KMS-11 (cell line): ENCODE measurements at regions not wholly inside any gene's neighbourhood (a gene's known extent, or its start where the extent isn't known, plus 50 kb on each side); places are given as distances from the start of the nearest gene placed in this dataset.
"Not testable (repeated sequence)": the region's sequence is repeated elsewhere in the genome, so short reads cannot be mapped to it uniquely, and the experiment has no call there.

ENCODE experiments used
- H2AFZ ChIP-seq: fragments of 200-600 bp; sonication (generic); 2 replicates; pipeline ENCODE4 v1.6.1; 2016; ENCODE audit warnings: antibody characterized with exemption, mixed run types, low read depth
- H3K27ac ChIP-seq: fragments of 200-600 bp; sonication (generic); 2 replicates; pipeline ENCODE4 v1.6.1; 2016; ENCODE audit warnings: mild to moderate bottlenecking, mixed run types
- H3K27me3 ChIP-seq: fragments of 200-600 bp; sonication (generic); 2 replicates; pipeline ENCODE4 v1.6.1; 2017; ENCODE audit warnings: mild to moderate bottlenecking, low read depth, mixed run types, moderate library complexity; ENCODE audit not compliant: insufficient read depth
- H3K36me3 ChIP-seq: fragments of 200-600 bp; sonication (generic); 2 replicates; pipeline ENCODE4 v1.6.1; 2017; ENCODE audit warnings: mild to moderate bottlenecking, mixed run types; ENCODE audit not compliant: insufficient read depth
- H3K4me1 ChIP-seq: fragments of 200-600 bp; sonication (generic); 2 replicates; pipeline ENCODE4 v1.6.1; 2016; ENCODE audit warnings: mild to moderate bottlenecking, low read depth, mixed run types; ENCODE audit not compliant: poor library complexity, severe bottlenecking
- H3K4me2 ChIP-seq: fragments of 200-600 bp; sonication (generic); 2 replicates; pipeline ENCODE4 v1.7.0; 2016; ENCODE audit warnings: mild to moderate bottlenecking, mixed run types
- H3K4me3 ChIP-seq: fragments of 200-600 bp; sonication (generic); IDR thresholded peaks from 2 replicates; pipeline ENCODE4 v1.6.1; 2017; ENCODE audit warnings: low read depth, low read length, mixed read lengths; ENCODE audit not compliant: insufficient read depth
- H3K79me2 ChIP-seq: fragments of 200-600 bp; sonication (generic); 2 replicates; pipeline ENCODE4 v1.6.1; 2016; ENCODE audit warnings: low read depth, mixed run types; ENCODE audit not compliant: insufficient read depth
- H3K9ac ChIP-seq: fragments of 200-600 bp; sonication (generic); 2 replicates; pipeline ENCODE4 v1.6.1; 2016; ENCODE audit warnings: mild to moderate bottlenecking, mixed run types
- H4K20me1 ChIP-seq: fragments of 200-600 bp; sonication (generic); 2 replicates; pipeline ENCODE4 v1.6.1; 2016; ENCODE audit warnings: mild to moderate bottlenecking, mixed run types; ENCODE audit not compliant: insufficient read depth
- TF ChIP-seq, protein P1 (sequence below): fragments of 200-600 bp; sonication (generic); conservative IDR thresholded peaks from 2 replicates; pipeline ENCODE4 v1.6.1; 2017; ENCODE audit warnings: low read depth, mild to moderate bottlenecking, antibody characterized with exemption, low read length, moderate library complexity, mixed read lengths

- Histone ChIP-seq H3K4me2 (no peak overlapping the region), H3K79me2 (no peaks in the 10 kb centered on the region), H3K36me3 (no peaks in the 10 kb centered on the region), H4K20me1 (no peaks in the 10 kb centered on the region), H3K9ac (no peak overlapping the region), H3K27me3 (no peaks in the 10 kb centered on the region), H3K4me3 (no peak overlapping the region), H3K27ac (no peak overlapping the region), H3K4me1 (no peaks in the 10 kb centered on the region), H2AFZ (no peak overlapping the region)
- TF ChIP-seq, protein P1, sequence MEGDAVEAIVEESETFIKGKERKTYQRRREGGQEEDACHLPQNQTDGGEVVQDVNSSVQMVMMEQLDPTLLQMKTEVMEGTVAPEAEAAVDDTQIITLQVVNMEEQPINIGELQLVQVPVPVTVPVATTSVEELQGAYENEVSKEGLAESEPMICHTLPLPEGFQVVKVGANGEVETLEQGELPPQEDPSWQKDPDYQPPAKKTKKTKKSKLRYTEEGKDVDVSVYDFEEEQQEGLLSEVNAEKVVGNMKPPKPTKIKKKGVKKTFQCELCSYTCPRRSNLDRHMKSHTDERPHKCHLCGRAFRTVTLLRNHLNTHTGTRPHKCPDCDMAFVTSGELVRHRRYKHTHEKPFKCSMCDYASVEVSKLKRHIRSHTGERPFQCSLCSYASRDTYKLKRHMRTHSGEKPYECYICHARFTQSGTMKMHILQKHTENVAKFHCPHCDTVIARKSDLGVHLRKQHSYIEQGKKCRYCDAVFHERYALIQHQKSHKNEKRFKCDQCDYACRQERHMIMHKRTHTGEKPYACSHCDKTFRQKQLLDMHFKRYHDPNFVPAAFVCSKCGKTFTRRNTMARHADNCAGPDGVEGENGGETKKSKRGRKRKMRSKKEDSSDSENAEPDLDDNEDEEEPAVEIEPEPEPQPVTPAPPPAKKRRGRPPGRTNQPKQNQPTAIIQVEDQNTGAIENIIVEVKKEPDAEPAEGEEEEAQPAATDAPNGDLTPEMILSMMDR: no peak
Observed at GRCh38 chr13:89458456-89458855, 1787.3 kb downstream of the SLITRK5 start.

DNA sequence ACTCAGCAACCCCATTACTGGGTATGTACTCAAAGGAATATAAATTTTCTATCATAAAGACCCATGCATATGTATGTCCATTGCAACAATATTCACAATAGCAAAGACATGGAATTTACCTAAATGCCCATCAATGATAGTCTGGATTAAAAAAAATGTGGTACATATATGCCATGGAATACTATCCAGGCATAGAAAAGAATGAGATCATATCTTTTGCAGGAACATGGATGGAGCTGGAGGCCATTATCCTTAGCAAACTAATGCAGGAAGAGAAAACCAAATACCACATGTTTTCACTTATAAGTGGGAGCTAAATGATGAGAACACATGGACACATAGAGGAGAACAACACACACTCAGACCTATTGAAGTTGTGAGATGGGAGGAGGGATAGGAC lies 1789.7 kb downstream of the SLITRK5 start:
- H3K4me3 ChIP-seq, H2AFZ ChIP-seq: not testable (repeated sequence)

DNA sequence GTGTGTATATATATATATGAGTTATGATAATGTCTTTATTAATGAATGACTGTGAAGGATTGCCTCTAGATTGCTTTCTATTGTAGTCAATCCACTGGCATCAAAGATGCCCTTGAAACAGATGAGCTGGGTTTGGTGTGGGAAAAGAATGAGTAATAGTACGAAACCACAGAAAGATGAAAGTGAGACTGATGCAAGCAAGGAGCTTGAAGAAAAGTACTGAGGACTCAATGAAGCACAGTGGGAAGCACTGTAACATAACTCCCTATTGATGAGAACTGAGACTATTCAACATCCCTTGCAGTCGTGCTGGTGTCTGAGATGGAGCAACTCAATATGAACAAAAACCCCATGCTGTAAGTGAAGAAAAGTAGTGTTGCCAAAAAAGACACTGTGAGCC lies 1794.2 kb downstream of the SLITRK5 start:
- Histone ChIP-seq H3K4me3 (no peak overlapping the region), H3K4me2 (no peak overlapping the region)

More for the DNA sequence above, 1789.7 kb downstream of the SLITRK5 start:
- not testable (repeated sequence) for H3K79me2 ChIP-seq, H3K27ac ChIP-seq, H3K36me3 ChIP-seq, H3K4me2 ChIP-seq, H3K9ac ChIP-seq, H4K20me1 ChIP-seq, H3K27me3 ChIP-seq, H3K4me1 ChIP-seq

DNA sequence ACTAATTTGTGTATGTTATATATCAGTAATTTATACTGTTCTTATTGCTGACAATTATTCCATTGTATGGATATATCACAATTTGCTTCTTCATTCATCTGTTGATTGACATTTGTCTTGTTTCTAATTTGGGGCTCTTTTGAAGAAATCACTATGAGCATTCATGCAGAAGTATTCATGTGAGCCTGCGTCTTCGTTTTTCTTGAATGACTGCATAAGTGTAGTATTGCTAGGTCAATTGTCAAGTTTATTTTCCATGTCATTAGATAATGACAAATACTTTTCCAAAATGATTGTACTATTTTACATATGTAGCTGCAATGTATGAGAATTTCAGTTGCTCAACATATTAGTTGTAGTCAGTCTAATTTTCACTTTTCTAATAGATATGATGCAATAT lies 1796.9 kb downstream of the SLITRK5 start:
- TF ChIP-seq, protein P1: no peak
- H4K20me1 ChIP-seq: no peaks in the 10 kb centered on the region
- H3K36me3 ChIP-seq: no peaks in the 10 kb centered on the region
- no peak overlapping the region for H3K4me3 ChIP-seq
- no peaks in the 10 kb centered on the region for H3K79me2 ChIP-seq
- no peak overlapping the region for H3K27ac ChIP-seq
- no peak overlapping the region for H3K9ac ChIP-seq
- H3K27me3 ChIP-seq: no peaks in the 10 kb centered on the region
- H3K4me2 ChIP-seq: no peak overlapping the region
- no peaks in the 10 kb centered on the region for H3K4me1 ChIP-seq
- H2AFZ ChIP-seq: no peak overlapping the region

More for the DNA sequence above, 1794.2 kb downstream of the SLITRK5 start:
- Histone ChIP-seq H4K20me1 (no peaks in the 10 kb centered on the region), H3K9ac (no peak overlapping the region), H2AFZ (no peak overlapping the region), H3K4me1 (no peaks in the 10 kb centered on the region), H3K36me3 (no peaks in the 10 kb centered on the region), H3K27me3 (no peaks in the 10 kb centered on the region), H3K27ac (no peak overlapping the region), H3K79me2 (no peaks in the 10 kb centered on the region)
- TF ChIP-seq, protein P1: no peak

GRCh38 chr13:89470901-89471300 lies 1799.7 kb downstream of the SLITRK5 start:
- no peaks in the 10 kb centered on the region for H3K4me1 ChIP-seq
- H4K20me1 ChIP-seq: no peaks in the 10 kb centered on the region
- H3K4me3 ChIP-seq: no peak overlapping the region
- no peak overlapping the region for H2AFZ ChIP-seq
- H3K36me3 ChIP-seq: no peaks in the 10 kb centered on the region
- no peak overlapping the region for H3K27ac ChIP-seq
- no peaks in the 10 kb centered on the region for H3K27me3 ChIP-seq
- H3K9ac ChIP-seq: no peak overlapping the region
- H3K4me2 ChIP-seq: no peak overlapping the region
- TF ChIP-seq, protein P1: no peak
- H3K79me2 ChIP-seq: no peaks in the 10 kb centered on the region
